OCI-LY3 (cell line): ENCODE measurements at regions not wholly inside any gene's neighbourhood (a gene's known extent, or its start where the extent isn't known, plus 50 kb on each side); places are given as distances from the start of the nearest gene placed in this dataset.

Source experiments
- H2AFZ ChIP-seq: fragments of 200-600, 300-600 bp; shearing (Covaris generic); 2 replicates; pipeline ENCODE4 v1.6.0; 2014; ENCODE audit warnings: antibody characterized with exemption, low read depth, low read length
- H3K27ac ChIP-seq: fragments of 200-600, 300-600 bp; sonication (generic); 2 replicates; pipeline ENCODE4 v1.5.1; 2014; ENCODE audit warnings: mild to moderate bottlenecking, low read length, moderate library complexity, mixed read lengths
- H3K27me3 ChIP-seq: fragments of 200-600, 300-600 bp; sonication (generic); 2 replicates; pipeline ENCODE4 v1.6.1; 2014; ENCODE audit warnings: low read depth, low read length, mixed read lengths
- H3K36me3 ChIP-seq: fragments of 200-600, 300-600 bp; sonication (generic); replicated peaks from 2 replicates; pipeline ENCODE3; 2014; ENCODE audit warnings: low read depth, low read length, mixed read lengths
- H3K4me1 ChIP-seq: fragments of 300-600, 200-600 bp; sonication (generic); 2 replicates; pipeline ENCODE4 v1.6.1; 2014; ENCODE audit warnings: low read length, mixed read lengths
- H3K4me2 ChIP-seq: fragments of 200-600, 300-600 bp; sonication (generic); 2 replicates; pipeline ENCODE4 v1.6.1; 2014; ENCODE audit warnings: low read length, mixed read lengths
- H3K4me3 ChIP-seq: fragments of 300-600, 200-600 bp; sonication (generic); 2 replicates; pipeline ENCODE4 v1.5.1; 2014; ENCODE audit warnings: antibody characterized with exemption, mild to moderate bottlenecking, low read length, moderate library complexity
- H3K79me2 ChIP-seq: fragments of 300-600, 200-600 bp; shearing (Covaris generic); 2 replicates; pipeline ENCODE4 v1.6.1; 2014; ENCODE audit warnings: mild to moderate bottlenecking, low read length, mixed read lengths
- H3K9ac ChIP-seq: fragments of 300-600, 200-600 bp; shearing (Covaris generic); 2 replicates; pipeline ENCODE4 v1.6.0; 2014; ENCODE audit warnings: mild to moderate bottlenecking, low read length, moderate library complexity
- H3K9me3 ChIP-seq: fragments of 200-600, 300-600 bp; shearing (Covaris generic); 2 replicates; pipeline ENCODE4 v1.6.1; 2014; ENCODE audit warnings: low read length, mixed read lengths; ENCODE audit not compliant: insufficient read depth
- H4K20me1 ChIP-seq: fragments of 200-600, 300-600 bp; sonication (generic); 2 replicates; pipeline ENCODE4 v1.6.1; 2016; ENCODE audit warnings: low read length, mixed read lengths; ENCODE audit not compliant: insufficient read depth
- CTCF ChIP-seq: fragments of 200-600, 300-600 bp; sonication (generic); IDR thresholded peaks from 2 replicates; pipeline ENCODE4 v1.5.1; 2014; ENCODE audit warnings: antibody characterized with exemption, low read length, low read depth
- EZH2phosphoT487 ChIP-seq: fragments of 200-600 bp; shearing (Covaris generic); IDR thresholded peaks from 2 replicates; pipeline ENCODE4 v1.6.1; 2018; ENCODE audit warnings: antibody characterized with exemption, mixed run types, low read depth

GRCh38 chr5:112077180-112077579, 320.2 kb upstream of the NREP start:
- Histone ChIP-seq H3K27ac (no peak overlapping the region), H2AFZ (no peak overlapping the region), H3K79me2 (no peaks in the 10 kb centered on the region), H3K27me3 (no peaks in the 10 kb centered on the region), H3K4me3 (no peak overlapping the region), H3K9me3 (no peaks in the 10 kb centered on the region), H3K4me1 (no peaks in the 10 kb centered on the region), H3K4me2 (no peak overlapping the region), H3K9ac (no peak overlapping the region), H4K20me1 (no peaks in the 10 kb centered on the region), H3K36me3 (no peaks in the 10 kb centered on the region)
- no peak for TF ChIP-seq CTCF
- TF ChIP-seq EZH2phosphoT487, result no peak

- no peak overlapping the region for H3K4me3 ChIP-seq
- H2AFZ ChIP-seq, result no peak overlapping the region
- no peaks in the 10 kb centered on the region for H3K79me2 ChIP-seq
- no peak overlapping the region for H3K9ac ChIP-seq
- no peaks in the 10 kb centered on the region for H4K20me1 ChIP-seq
- H3K27me3 ChIP-seq, result no peaks in the 10 kb centered on the region
- no peaks in the 10 kb centered on the region for H3K36me3 ChIP-seq
- peaks cover 2% of the 10 kb centered on the region for H3K4me1 ChIP-seq
- no peak overlapping the region for H3K27ac ChIP-seq
- TF ChIP-seq EZH2phosphoT487 (no peak), CTCF (no peak)
- no peaks in the 10 kb centered on the region for H3K9me3 ChIP-seq
- no peak overlapping the region for H3K4me2 ChIP-seq
Measured at GRCh38 chr5:112070022-112070421, 313.0 kb upstream of the NREP start.

GRCh38 chr5:112069329-112069728, 312.3 kb upstream of the NREP start:
- H2AFZ ChIP-seq, result no peak overlapping the region
- peaks cover 9% of the 10 kb centered on the region for H3K4me1 ChIP-seq
- no peak for TF ChIP-seq CTCF
- no peak for TF ChIP-seq EZH2phosphoT487

GRCh38 chr5:112068593-112068992, 311.6 kb upstream of the NREP start:
- Histone ChIP-seq H3K4me2 (no peak overlapping the region), H3K79me2 (no peaks in the 10 kb centered on the region), H3K27me3 (no peaks in the 10 kb centered on the region), H3K9me3 (no peaks in the 10 kb centered on the region), H3K4me1 (peaks cover 9% of the 10 kb centered on the region), H3K27ac (no peak overlapping the region), H3K4me3 (no peak overlapping the region), H3K36me3 (no peaks in the 10 kb centered on the region), H4K20me1 (no peaks in the 10 kb centered on the region), H3K9ac (no peak overlapping the region), H2AFZ (no peak overlapping the region)
- TF ChIP-seq CTCF (no peak), EZH2phosphoT487 (no peak)

More at GRCh38 chr5:112069329-112069728, 312.3 kb upstream of the NREP start:
- Histone ChIP-seq H3K79me2 (no peaks in the 10 kb centered on the region), H3K9me3 (no peaks in the 10 kb centered on the region), H3K27me3 (no peaks in the 10 kb centered on the region), H3K4me3 (no peak overlapping the region), H3K4me2 (no peak overlapping the region), H3K9ac (no peak overlapping the region), H3K36me3 (no peaks in the 10 kb centered on the region), H4K20me1 (no peaks in the 10 kb centered on the region), H3K27ac (no peak overlapping the region)
